ENCODE measurements at regions not wholly inside any gene's neighbourhood (a gene's known extent, or its start where the extent isn't known, plus 50 kb on each side); places are given as distances from the start of the nearest gene placed in this dataset.
A peak's percentile ranks its signal among the peaks of the same experiment; 100 is the strongest.

- DNase-seq: no peak
These were observed 232.0 kb upstream of the GSE1 start for GRCh38 chr16:85380905-85381737.

DNA sequence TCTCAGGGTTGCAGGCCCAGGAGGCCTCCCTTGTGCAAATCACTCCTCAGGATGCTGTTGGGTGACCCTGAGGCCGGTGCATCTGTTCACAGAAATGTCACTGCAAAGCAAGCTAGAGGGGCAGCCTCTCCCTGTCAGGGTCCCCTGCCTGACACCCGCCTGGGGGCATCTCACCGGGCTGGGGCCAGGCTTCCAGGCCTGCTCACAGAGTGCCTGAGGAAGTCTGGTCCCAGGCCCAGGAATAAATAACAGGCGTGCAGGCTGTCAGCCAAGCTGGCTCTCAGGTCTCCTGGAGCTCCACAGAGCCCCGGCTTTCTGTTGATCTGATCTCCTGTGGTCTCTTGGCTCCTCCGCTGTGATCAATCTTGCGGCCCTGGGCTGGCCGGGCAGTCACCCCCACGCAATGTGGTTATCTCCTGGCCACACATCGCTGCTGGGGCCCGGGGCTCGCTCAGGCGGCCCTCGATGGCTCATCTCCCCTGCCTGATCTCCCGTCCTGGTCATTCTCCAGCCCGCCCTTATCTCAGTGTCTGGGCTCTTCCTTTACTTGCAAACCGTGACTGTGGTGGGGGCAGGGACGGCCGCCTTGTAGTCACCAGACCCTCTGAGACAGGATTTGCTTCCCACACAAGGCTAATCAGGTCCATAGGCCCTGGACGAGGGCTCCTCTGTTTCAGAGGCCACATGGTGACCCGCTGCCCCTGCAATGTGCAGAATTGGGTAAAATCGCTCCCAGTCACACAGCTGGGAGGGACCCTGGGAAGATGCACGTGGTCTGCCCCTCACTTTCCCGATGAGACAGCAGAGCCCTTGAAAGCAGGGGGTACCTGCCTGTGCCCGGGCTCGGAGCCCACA is 231.2 kb upstream of the GSE1 start:
- DNase-seq: no peak

- no peak for DNase-seq
These were observed 230.4 kb upstream of the GSE1 start for GRCh38 chr16:85382717-85383118.

DNA sequence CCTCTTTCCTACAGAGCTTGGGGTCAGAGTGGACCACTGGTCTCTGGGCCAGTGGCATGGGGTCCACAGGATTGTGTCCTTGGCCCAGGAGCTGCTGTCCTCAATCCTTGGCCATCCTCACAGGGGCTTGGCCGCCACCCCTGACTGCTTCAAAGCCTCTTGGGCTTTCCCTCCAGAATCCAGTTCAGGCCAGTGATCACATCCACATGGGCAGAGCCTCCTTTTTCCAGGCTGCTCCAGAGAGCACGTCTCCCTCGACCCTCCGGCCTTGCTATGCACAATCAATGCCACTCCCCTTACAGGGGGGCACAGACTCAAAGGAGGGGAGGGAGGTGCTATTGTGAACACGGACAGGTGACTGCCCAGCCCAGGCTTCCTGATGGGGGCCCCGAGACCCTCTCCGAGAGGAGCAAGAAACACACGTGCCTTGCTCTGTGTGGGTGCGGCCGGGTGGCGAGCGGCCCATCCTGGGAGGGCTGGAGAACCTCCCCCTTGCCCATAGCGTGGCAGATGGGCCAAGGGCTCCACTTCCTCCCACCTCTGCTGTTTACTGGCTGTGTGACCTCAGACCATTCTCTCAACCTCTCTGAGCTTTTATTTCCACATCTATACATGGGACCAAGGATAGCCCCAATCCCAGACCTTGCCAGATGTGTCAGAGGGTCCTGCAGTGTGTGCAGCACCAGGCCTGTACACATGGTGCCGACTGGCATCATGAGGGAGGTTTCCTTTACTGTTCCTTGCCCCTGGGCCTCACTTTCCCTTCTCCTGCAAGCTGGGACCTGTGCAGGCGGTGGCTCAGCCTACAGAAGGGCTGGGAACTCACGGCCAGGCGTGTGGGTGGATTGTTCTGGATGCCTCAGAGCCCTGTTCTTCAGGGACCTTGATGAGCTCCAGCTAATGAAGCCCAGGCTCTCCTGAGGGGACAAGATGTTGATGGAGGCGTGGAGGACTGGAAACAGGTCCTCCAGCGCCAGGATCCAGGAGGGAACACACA is 229.0 kb upstream of the GSE1 start:
- no peak for DNase-seq

GRCh38 chr16:85384833-85385462 is 228.2 kb upstream of the GSE1 start:
- no peak for DNase-seq

DNA sequence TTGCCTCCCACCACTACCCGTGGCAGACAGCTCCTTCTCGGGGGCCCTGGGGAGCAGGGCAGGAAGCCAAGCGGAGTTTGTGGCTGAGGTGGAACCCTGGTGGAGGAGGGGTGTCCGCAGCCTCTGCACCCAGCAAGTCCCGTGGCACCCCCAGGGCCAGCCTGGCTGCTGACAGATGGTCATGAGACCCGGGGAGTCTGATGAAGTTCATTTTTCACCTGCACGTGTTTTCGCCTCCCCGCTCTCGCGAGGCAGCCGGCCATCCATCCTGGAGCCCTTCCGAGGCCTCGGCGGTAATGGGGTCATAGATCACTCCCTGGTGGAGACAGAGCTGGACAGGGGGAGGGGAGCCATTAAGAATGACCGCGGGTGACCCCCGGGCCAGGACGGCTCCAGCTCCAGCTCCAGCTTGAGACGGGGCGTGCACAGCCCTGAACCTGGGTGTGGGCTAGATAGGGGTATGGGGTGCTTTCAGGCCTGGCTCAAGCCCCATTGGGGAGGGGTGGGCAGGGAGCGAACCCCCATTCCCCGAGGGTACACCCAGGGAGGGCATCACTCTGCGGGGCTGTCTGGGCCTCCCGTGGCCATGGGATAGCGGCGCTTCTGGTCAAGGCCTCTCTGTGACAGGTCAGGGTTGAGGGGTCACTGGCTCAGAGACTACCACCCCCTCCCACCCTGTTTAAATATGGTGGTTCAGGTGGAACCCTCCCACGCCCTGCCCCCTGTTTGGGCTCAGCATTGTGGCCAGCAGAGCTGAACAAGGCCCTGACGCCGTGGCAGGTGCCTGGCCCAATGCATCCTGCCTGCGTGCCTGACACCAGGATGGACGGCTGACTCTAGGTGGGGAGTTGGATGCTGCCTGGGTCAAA is 227.4 kb upstream of the GSE1 start:
- no peak for DNase-seq

GRCh38 chr16:85386467-85387170 is 226.5 kb upstream of the GSE1 start:
- DNase-seq: no peak

DNA sequence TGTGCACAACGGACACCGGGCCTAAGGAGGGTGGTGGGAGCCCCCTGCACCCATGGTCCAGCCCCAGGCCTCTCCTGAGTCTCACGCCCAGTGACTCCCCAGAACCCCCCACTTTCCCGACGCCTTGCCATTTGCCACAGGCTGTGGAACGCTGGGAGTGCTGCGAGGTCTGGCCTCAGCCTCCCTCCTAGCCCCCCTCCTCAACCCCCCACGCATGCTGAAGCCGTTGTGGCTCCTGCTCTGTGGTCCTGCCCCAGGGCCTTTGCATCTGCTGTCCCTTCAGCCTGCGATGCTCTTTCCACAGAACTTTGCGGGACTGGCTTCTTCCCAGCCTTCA is 226.0 kb upstream of the GSE1 start:
- DNase-seq: no peak

DNA sequence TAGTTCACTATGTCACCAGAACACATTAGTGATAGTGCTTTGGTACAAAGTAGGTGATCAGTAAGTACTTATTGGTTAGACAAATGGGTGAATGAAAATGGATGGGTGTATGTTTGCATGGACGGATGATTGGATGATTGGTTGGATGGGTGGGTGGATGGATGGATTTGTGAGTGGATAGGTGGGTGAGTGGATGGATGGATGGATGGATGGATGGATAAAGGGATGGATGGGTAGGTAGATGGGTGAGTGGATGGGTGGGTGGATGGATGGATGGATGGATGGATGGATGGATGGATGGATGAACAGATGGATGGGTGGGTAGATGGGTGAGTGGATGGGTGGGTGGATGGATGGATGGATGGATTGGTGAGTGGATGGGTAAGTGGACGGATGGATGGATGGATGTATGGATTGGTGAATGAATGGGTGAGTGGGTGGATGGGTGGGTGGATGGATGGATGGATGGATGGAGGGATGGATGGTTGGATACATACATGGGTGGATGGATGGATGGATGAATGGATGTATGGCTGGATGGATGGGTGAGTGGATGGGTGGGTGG is 225.3 kb upstream of the GSE1 start:
- DNase-seq: no peak

- no peak for DNase-seq
These were observed 223.2 kb upstream of the GSE1 start for GRCh38 chr16:85389679-85390470.

DNA sequence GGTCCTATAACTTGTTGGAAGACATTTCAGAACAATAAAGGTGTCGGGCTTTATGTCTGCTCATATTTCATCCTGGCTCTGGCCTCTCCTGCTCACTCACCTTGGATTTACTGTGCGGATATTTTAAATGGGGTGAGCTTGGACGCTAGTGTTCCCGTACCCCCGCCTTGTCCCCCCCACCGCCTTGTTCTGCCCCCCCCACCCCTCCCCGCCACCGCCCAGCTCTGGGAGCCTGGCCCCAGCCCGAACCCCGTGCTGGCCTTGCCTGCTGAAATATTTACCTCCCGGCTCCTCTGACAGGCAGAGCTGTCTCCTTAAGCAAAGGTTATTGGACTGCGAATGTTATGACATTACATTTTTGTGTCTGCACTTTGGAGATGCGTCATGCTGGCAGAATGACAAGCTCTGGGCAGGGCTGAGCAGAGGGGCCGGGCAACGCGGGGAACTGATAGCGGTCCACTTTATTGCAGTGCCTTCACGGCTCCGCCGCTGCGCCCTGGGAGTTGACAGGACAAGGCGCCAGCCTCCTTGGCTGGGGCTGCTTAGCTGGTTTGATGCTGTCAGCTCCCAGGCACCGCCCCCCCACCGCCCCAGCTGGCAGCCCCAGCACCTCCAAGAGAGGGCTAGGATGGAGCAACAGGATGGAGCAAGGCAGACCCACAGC is 222.5 kb upstream of the GSE1 start:
- no peak for DNase-seq

GRCh38 chr16:85391175-85391707 is 221.9 kb upstream of the GSE1 start:
- DNase-seq: no peak

DNA sequence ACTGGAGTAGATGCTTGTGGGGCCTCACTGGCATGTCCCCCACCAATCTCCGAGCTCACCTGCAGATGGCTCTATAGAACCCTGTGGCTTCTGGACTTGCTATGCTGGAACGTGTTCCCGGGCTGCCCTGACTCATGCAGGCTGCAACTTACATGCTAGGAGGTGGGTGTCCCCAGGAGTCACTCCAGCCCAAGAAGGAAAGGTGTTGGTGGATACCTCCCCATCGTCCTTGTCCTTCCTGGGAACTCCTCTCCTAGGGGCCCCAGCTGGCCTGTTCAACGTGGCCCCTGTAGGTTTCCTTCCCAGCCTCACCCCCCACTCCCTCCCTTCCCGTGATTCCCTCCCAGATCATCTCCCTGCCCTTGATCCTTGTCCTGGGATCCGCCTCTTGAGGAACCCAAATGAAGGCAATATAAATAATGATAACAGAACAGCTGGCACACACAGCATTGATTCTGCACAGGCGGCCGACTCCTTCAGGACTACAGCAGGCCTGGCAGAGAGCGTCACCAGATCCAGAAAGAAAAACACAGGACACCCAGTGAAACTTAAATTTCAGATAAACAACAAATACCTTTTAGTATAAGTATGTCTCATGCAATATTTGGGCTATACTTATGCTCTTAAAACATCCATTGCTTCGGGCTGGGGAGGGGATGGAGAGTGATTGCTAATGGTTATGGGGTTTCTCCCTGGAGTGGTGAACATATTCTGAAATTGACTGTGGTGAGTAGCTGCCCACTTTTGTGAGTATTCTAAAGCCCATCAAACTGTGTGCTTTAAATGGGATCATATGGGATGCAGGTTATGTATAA is 221.1 kb upstream of the GSE1 start:
- DNase-seq: no peak

DNA sequence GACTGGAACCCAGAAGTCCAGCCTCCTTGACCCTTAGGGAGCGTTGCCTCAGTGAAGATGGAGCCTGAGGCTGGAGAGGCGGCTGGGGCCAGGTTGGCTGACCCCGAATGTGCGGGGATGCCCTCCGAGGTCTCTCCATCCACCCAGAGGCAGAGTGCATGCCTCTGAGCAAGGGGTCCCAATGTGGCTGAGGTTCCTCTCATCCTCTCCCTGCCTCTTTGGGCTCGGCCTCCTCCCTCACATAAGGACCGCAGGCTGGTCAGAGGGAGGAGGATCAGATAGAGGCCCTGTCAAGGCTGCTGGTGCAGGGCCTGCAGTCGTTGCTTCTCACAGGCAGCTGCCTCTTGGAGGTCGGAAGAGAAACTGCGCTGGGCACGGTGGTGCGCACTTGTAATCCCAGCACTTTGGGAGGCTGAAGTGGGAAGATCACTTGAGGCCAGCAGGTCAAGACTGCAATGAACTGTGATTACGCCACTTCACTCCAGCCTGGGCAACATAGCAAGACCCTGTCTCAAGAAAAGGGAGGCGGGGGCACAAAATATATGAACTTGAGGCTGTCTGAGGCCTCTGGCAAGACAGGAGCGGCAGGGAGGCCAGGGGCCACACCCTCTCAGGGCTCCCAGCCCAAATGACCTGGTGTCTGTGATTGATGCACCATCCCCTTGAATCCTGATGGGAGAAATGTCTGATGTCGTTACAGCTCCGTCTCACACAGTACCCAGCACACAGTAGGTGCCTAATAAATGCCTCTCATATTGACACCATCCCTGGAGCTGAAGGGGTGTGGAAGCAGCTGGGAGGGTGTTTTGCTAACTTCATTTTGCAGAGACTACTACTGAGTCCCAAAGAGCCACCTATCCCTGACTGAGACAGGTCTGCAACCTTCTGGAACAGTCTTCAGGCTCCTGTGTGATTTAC is 220.1 kb upstream of the GSE1 start:
- DNase-seq: no peak

- peak; percentile 62 for DNase-seq
These were observed 219.3 kb upstream of the GSE1 start for GRCh38 chr16:85393674-85394451.
